Heart right ventricle (tissue), 16 donors: ENCODE measurements at regions not wholly inside any gene's neighbourhood (a gene's known extent, or its start where the extent isn't known, plus 50 kb on each side); places are given as distances from the start of the nearest gene placed in this dataset.

Experiments used
- ATAC-seq, 8 donors: fragments of 200-7000 bp; cut with Tn5 transposase; one replicate each; pipeline ENCODE4 v1.9.1; 2020; ENCODE audit warnings: mild to moderate bottlenecking in 8 of 8, moderate library complexity in 8 of 8, moderate number of reproducible peaks in 1 of 8
- DNase-seq, 2 donors: peaks; one replicate each; pipeline ENCODE4 v3.0.0-alpha.2; 2020
- H3K27ac ChIP-seq, 10 donors: fragments of 200-600 bp; sonication (generic) in 2 of 10; one replicate each; pipeline versions ENCODE4 v1.5.0 to v1.8.0; 2020 to 2022; ENCODE audit warnings: mild to moderate bottlenecking in 3 of 10
- H3K27me3 ChIP-seq, 7 donors: fragments of 200-600 bp; one replicate each; pipeline ENCODE4 v1.8.0; 2021 to 2022; ENCODE audit warnings: mild to moderate bottlenecking in 2 of 7
- H3K36me3 ChIP-seq, 9 donors: fragments of 200-600 bp; sonication (generic) in 1 of 9; one replicate each; pipeline versions ENCODE4 v1.5.0 to v1.8.0; 2020 to 2022; ENCODE audit warnings: mild to moderate bottlenecking in 2 of 9
- H3K4me1 ChIP-seq, 9 donors: fragments of 200-600 bp; sonication (generic) in 1 of 9; one replicate each; pipeline versions ENCODE4 v1.5.0 to v1.8.0; 2020 to 2022; ENCODE audit warnings: mild to moderate bottlenecking in 4 of 9
- H3K4me3 ChIP-seq, 10 donors: fragments of 200-600 bp; sonication (generic) in 2 of 10; one replicate each; pipeline versions ENCODE4 v1.5.0 to v1.8.0; 2020 to 2022; ENCODE audit warnings: mild to moderate bottlenecking in 7 of 10, moderate library complexity in 2 of 10
- H3K9me3 ChIP-seq, 11 donors: fragments of 200-600 bp in 10 of 11; sonication (generic) in 2 of 11; one replicate each; pipeline versions ENCODE4 v1.5.0 to v1.8.0; 2013 to 2022; ENCODE audit warnings: mild to moderate bottlenecking in 2 of 11, control low read depth in 1 of 11, moderate library complexity in 1 of 11
- CTCF ChIP-seq, 9 donors: fragments of 200-600 bp; sonication (generic) in 2 of 9; IDR thresholded peaks; one replicate each; pipeline versions ENCODE4 v1.5.0 to v1.8.0; 2021 to 2022; ENCODE audit warnings: antibody characterized with exemption in 9 of 9, mild to moderate bottlenecking in 5 of 9, moderate library complexity in 1 of 9
- WGBS, 2 donors: extraction: QIAGEN DNeasy Blood & Tissue Kit; methylation state at CpG; one replicate each; pipeline ENCODE4 v1.1.7; 2013; ENCODE audit warnings: inconsistent platforms in 1 of 2; 5-methylcytosine and 5-hydroxymethylcytosine counted together
- intact Hi-C, 10 donors: fragments of 100-400 bp; cut with DNase I; formaldehyde crosslinking; loops; one replicate each; pipeline versions ENCODE4 v1.11.1 to v1.14.2; 2022
- donor health status: Arrhythmogenic right ventricular cardiomyopathy.
- donor health status: ischemic (EF 13 %, LVEDD 7.1; RV severe dilation, severe dysfunction).
- donor health status: healthy with polysubstance abuse.
- donor health status: DM: no; HTN: yes; CAD: no.
- donor health status: DM: no; HTN: no; CAD: no.
- donor health status: ischemic (EF 25% LVEDD 6.9; RV normal size, moderate dysfunction).
- donor health status: ischemic (EF 25% LVEDD 5.7; RV mildly dilated, moderate dysfunction).
- donor health status: healthy.
- donor health status: DM: yes; HTN: yes; CAD: no.
- donor health status: Ischemic cardiomyopathy.
- donor health status: ischemic (EF 35%, LVEDD 5.7; RV mildly dilated, moderate dysfunction).
- donor health status: nonischemic (EF 11% LVEDD 7.7; RV severe dilation, severe dysfunction).
- donor health status: DM: yes; HTN: yes; CAD: no.
- donor health status: PGD.
- donor health status: ischemic (EF 29% LVEDD 5.4; RV normal size, mild dysfunction).
- donor health status: nonischemic (EF 23%, LVEDD 6.1; RV moderate dilation, normal function).

- ATAC-seq: no peak
- no peak overlapping the region for H3K27ac ChIP-seq
- intact Hi-C loops: loop anchor here in 2 of 10 donors (10.0 kb wide), 1 partner anchor 365 kb away; no protein-coding TSS in a partner anchor
- no peaks in the 10 kb centered on the region for H3K36me3 ChIP-seq
- no peak for TF ChIP-seq CTCF (IDR thresholded peaks at IDR 0.05)
- no peak for DNase-seq
- peaks cover 0 to 37% (median 6%) of the 10 kb centered on the region in 11 donors for H3K9me3 ChIP-seq
- H3K4me1 ChIP-seq: peaks cover 0 to 8% (median 0%) of the 10 kb centered on the region in 9 donors
- 77 to 85% methylated on average over 1 of the region's 1 CpG for WGBS, 2 donors
- no peak overlapping the region for H3K4me3 ChIP-seq
- no peaks in the 10 kb centered on the region for H3K27me3 ChIP-seq
These were observed 305.6 kb downstream of the RPAP3 start for GRCh38 chr12:47400266-47400665.

- ATAC-seq: peak in 5 of 8 donors; percentile 43 to 80 (median 66)
- H3K9me3 ChIP-seq: peaks cover 0 to 37% (median 6%) of the 10 kb centered on the region in 11 donors
- peaks cover 0 to 22% (median 8%) of the 10 kb centered on the region in 9 donors for H3K4me1 ChIP-seq
- H3K27me3 ChIP-seq: no peaks in the 10 kb centered on the region
- no peak overlapping the region for H3K4me3 ChIP-seq
- peak in 8 of 9 donors; percentile 29 to 60 (median 38) for TF ChIP-seq CTCF (IDR thresholded peaks at IDR 0.05)
- peak overlapping the region in 1 of 10 donors; percentile 16 for H3K27ac ChIP-seq
- no peak for DNase-seq
- intact Hi-C loops: loop anchor here in 7 of 10 donors (5.0 to 10.0 kb wide), 4 partner anchors 320 to 365 kb away; partner anchors contain the start of genes AMIGO2 (in 1 of the 7) and PCED1B (in 1 of the 7)
- 60 to 65% methylated on average over 4 of the region's 4 CpGs for WGBS, 2 donors
- H3K36me3 ChIP-seq: no peaks in the 10 kb centered on the region
These were observed 308.1 kb downstream of the RPAP3 start for GRCh38 chr12:47397664-47398281.

GRCh38 chr12:47396902-47397663 is 308.7 kb downstream of the RPAP3 start:
- intact Hi-C loops: loop anchor here in 7 of 10 donors (5.0 to 10.0 kb wide), 4 partner anchors 320 to 365 kb away; partner anchors contain the start of genes AMIGO2 (in 1 of the 7) and PCED1B (in 1 of the 7)
- Histone ChIP-seq H3K27me3 (no peaks in the 10 kb centered on the region), H3K4me1 (peaks cover 0 to 27% (median 10%) of the 10 kb centered on the region in 9 donors), H3K27ac (peak overlapping the region in 1 of 10 donors; percentile 16), H3K9me3 (peaks cover 0 to 37% (median 6%) of the 10 kb centered on the region in 11 donors), H3K36me3 (no peaks in the 10 kb centered on the region), H3K4me3 (no peak overlapping the region)
- no peak for ATAC-seq
- DNase-seq: no peak
- 95 to 96% methylated on average over 1 of the region's 1 CpG for WGBS, 2 donors
- TF ChIP-seq CTCF (IDR thresholded peaks at IDR 0.05): no peak

DNA sequence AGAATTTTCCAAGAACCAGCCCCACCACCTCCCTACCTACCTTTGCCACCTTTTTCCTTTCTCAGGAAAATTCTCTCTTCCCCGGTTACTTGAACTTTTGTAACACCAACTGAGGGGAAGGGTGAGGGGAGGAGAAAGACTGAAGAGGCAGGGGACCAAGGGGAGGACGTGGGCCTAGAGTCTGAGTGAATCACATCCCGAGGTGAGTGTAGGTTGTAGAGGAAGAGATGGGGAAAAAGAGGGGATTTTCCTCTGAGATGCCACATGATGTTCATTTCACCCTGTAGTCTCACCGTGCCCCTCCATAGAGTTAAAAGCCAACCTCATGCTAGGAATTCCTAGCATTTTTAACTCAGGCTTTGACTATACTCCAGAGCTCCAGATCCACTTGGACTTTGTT is 311.8 kb downstream of the RPAP3 start:
- Histone ChIP-seq H3K9me3 (peaks cover 0 to 28% (median 6%) of the 10 kb centered on the region in 11 donors), H3K36me3 (no peaks in the 10 kb centered on the region), H3K27me3 (peaks cover 0 to 4% (median 0%) of the 10 kb centered on the region in 7 donors), H3K4me3 (no peak overlapping the region), H3K27ac (peak overlapping the region in 2 of 10 donors; percentile 38 to 53), H3K4me1 (peaks cover 0 to 36% (median 10%) of the 10 kb centered on the region in 9 donors)
- ATAC-seq (no peak), DNase-seq (no peak)
- TF ChIP-seq CTCF (IDR thresholded peaks at IDR 0.05): no peak
- intact Hi-C loops: loop anchor here in 1 of 10 donors (10.0 kb wide), 1 partner anchor 359 kb away; no protein-coding TSS in a partner anchor
- 79 to 84% methylated on average over 4 of the region's 4 CpGs for WGBS, 2 donors
